Activated CD4-positive, alpha-beta T cell treated with anti-CD3 and anti-CD28 coated beads for 48 hours (primary cell): ENCODE measurements at regions not wholly inside any gene's neighbourhood (a gene's known extent, or its start where the extent isn't known, plus 50 kb on each side); places are given as distances from the start of the nearest gene placed in this dataset.

Experiments
- DNase-seq: peaks from one replicate; pipeline ENCODE4 v3.0.0-alpha.2; 2020

DNA sequence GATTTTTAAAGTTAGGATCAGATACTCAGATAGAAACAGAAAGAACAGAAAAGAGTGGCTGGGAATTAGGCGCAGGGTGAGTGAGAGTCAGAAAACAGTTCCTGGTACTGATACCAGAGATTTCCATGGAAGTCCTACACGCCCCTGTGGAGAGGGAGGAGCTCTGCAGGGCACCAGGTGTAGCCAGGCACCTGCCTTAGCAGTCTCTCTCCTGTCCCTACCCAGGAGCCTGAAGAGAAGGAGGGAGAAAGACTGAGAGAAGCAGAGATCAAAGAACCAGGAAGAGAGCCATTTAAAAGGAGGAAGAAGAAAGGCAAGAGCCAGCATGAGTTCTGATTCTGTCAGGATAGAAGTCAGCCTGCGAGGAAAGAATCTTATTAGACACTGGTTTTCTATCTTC is 65.0 kb downstream of the CBLN1 start:
- no peak for DNase-seq

DNA sequence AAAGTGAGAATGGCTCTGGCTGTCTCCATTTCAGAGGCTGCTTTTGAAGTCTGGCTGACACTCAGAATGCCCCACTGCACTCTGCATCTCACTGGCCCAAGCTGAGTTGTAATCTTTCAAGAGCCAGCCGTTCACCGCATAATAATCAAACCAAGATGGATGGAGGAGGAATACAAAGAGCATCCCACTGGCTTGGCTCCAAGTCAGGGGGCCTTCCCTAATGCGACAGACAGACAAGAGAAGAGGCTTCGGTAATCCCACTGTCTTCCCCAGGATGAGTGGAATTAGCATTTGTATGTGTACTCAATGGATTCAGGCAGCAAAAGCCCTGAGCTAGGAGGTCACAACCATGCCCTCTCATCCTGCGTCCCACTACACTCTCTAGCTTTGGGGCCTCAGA is 68.0 kb downstream of the CBLN1 start:
- DNase-seq: no peak

DNA sequence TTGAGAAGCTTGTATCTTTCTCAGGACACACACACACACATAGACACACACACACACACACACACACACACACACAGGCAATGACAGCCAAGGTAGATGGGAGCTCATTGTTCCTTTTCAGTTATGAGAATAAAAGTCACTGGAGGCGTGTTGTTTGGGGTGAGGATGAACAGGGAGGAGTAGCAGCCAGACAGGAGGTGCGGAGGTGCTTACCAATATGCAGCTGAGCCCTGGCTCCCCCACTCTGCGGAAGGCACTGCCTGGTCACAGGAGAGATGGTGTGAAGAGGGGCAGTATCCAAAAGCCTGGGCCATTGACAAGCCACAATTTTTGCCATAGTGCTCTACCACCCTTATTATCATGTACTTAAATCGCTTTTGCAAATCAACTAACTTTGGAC is 77.4 kb downstream of the CBLN1 start:
- no peak for DNase-seq

- DNase-seq: no peak
Measured at GRCh38 chr16:49203361-49203760, 78.3 kb downstream of the CBLN1 start.

DNA sequence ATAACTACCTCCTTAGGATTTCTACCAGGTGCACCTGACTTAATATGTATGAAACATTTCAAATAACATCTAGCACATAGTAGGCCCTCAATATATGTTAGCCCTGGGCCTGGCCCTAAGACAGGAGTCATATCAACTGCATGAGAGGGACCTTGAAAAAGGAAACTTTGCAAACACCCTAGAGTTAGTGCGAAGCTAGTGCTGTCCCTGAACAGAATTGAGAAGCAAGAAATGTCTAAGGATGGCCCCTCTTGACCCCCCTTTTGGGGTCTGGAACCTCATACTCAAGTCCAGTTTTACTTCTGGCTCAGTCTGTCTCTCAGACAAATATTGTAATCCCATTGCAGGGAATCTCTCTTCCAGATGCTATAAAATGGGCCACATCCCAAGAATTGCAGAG is 80.5 kb downstream of the CBLN1 start:
- no peak for DNase-seq

GRCh38 chr16:49200223-49200820 is 81.3 kb downstream of the CBLN1 start:
- DNase-seq: no peak

GRCh38 chr16:49195237-49195548 is 86.4 kb downstream of the CBLN1 start:
- DNase-seq: no peak

DNA sequence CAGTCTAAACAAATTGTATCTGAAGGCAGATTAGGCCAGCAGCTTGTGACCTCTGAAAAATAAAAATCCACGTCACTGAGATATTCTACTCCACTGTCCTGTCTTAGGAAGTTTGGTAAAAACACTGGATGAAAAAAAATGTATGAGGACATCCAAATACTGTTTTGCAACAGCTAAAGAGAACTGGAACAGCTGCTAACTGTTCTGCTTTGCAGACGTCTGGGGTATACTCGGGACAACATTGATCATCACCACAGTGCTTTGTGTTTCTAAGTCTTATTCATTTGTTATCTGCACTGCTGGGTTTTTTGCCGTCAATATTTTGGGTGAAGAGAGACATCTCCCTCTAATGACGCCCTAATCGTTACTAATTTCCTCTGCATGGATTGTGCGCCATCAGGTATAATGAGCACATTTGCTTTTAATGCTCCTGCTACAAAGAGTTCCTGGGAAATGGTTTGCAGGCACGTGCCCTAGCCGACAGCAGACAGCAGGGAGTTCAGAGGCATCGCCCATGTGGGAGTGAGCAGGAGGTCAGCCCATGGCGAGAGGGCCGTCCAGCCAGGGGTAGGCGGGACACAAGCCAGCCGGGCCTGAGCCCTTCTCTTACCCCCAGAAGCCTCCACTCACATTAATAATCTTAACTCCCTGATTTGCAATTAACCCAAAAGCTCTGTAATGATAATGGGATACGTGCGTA is 87.0 kb downstream of the CBLN1 start:
- no peak for DNase-seq

GRCh38 chr16:49193596-49193995 is 88.0 kb downstream of the CBLN1 start:
- DNase-seq: no peak

- DNase-seq: no peak
Measured at GRCh38 chr16:49189286-49189685, 92.4 kb downstream of the CBLN1 start.

DNA sequence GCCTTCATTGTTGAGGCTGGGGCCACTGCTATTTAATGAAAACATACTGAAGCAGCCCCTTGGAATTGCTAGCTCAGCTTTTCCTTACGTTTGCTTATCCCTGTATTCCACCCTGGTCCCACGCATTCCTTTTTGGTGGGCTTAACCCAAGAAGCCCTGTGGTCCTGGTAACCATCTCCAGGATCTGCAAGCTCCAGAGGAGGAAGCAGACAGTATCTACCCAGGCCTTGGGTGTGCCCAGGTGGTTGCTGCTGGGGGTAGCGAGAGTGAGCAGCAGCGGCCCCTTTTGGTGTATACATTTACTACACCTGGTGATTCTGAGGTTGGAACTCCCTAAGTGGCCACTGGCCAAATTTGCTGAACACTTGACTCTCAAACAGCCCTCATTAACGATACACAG is 97.7 kb downstream of the CBLN1 start:
- DNase-seq: peak; percentile 4

- DNase-seq: no peak
Measured at GRCh38 chr16:49181791-49182518, 99.7 kb downstream of the CBLN1 start.

GRCh38 chr16:49179714-49180330 is 101.8 kb downstream of the CBLN1 start:
- no peak for DNase-seq

DNA sequence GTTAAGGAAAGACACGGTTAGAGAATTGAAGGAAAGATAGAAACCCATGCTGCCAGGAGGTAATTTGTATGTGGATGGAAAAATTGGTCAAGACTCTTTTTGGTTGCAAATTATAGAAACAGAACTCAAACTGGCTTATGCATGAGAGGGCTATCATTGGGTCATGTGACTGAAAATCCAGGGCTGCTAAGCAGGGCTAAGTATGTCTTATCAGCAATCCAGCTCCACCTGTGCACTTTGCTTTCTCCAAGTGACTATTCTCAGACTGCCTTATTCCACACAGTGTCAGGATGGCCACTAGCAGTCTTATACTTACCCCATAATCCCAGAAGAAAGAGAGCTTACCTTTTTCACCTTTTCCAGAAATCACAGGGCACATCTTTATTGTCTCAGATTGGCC is 113.5 kb downstream of the CBLN1 start:
- DNase-seq: no peak

GRCh38 chr16:49165025-49165424 is 116.6 kb downstream of the CBLN1 start:
- no peak for DNase-seq

- no peak for DNase-seq
Measured at GRCh38 chr16:49161191-49161590, 120.4 kb downstream of the CBLN1 start.

GRCh38 chr16:49158029-49158642 is 123.5 kb downstream of the CBLN1 start:
- peak; percentile 7 for DNase-seq

DNA sequence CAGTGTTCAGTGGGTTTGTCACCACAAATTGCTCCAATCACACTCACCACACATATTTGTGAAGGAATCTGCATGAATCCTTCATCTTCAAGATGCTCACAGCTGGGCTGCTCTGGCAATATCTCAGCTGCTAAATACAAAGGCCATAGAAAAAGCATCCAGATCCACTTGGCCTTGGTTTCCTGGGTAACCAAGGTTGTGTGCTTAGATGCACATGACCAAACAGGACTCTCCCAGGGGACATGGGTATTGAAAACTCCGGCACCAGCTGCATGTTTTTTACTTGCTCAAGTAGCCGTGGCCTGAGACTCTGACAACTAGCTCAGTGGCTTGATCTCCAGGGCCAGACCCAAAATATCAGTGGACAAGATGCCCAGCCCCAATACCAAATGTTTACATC is 131.3 kb downstream of the CBLN1 start:
- no peak for DNase-seq

DNA sequence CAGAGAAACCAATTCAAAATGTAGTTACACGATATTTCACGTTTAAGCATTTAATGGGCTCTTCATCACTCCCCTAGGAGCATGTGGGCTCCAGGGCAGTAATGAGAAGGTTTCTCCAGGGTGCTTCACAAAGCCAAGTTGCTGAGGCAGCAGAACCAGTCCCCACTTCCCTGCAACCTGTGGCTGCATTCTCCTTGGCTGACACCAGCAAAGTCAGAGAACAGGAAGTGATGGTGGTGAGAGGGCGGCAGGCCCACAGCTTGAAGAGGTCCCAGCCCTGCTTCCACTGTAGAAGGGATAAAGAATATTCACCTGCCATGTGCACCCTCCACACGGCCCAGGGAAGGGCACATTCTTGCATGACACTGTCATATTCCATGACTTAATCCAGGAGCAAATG is 133.2 kb downstream of the CBLN1 start:
- no peak for DNase-seq

- DNase-seq: no peak
Measured at GRCh38 chr16:49140618-49141017, 141.0 kb downstream of the CBLN1 start.

- no peak for DNase-seq
Measured at GRCh38 chr16:49130397-49130796, 151.2 kb downstream of the CBLN1 start.

DNA sequence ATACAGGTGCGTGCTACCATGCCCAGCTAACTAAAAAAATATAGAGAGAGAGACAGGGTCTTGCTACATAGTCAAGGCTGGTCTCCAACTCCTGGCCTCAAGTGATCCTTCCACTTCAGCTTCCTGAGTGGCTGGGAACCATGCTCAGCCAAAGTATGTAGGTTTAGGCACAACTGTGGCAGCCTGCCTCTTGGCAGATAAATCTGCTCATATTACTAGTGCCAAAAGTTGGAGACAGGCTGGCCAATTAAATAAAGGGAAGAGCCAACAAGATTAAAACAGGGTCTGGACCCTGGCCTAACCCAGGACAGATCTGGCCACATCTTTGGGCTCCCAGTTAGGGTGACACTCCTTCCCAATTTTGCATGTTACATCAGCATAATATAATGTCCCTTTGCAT is 151.7 kb downstream of the CBLN1 start:
- DNase-seq: no peak

GRCh38 chr16:49128740-49129139 is 152.9 kb downstream of the CBLN1 start:
- no peak for DNase-seq

GRCh38 chr16:49127103-49127502 is 154.5 kb downstream of the CBLN1 start:
- DNase-seq: no peak
